SK-N-SH treated with all-trans-retinoic acid at 6 μM for 48 hours (cell line): ENCODE measurements at regions not wholly inside any gene's neighbourhood (a gene's known extent, or its start where the extent isn't known, plus 50 kb on each side); places are given as distances from the start of the nearest gene placed in this dataset.
"Not testable (repeated sequence)": the region's sequence is repeated elsewhere in the genome, so short reads cannot be mapped to it uniquely, and the experiment has no call there.

Source experiments
- ARNTL ChIP-seq: fragments of 450-650 bp; formaldehyde crosslinking; IDR thresholded peaks from 2 replicates; pipeline ENCODE4 v1.5.0; 2020; ENCODE audit warnings: low read depth, mild to moderate bottlenecking, moderate library complexity, borderline replicate concordance
- BACH2 ChIP-seq: fragments of 250-450 bp; sonication (Bioruptor Pico); IDR thresholded peaks from 2 replicates; pipeline ENCODE4 v1.9.0; 2021; ENCODE audit warnings: mild to moderate bottlenecking, borderline replicate concordance
- ESRRG ChIP-seq: fragments of 250-450 bp; sonication (Bioruptor Pico); IDR thresholded peaks from 2 replicates; pipeline ENCODE4 v1.6.1; 2021; ENCODE audit warnings: mild to moderate bottlenecking
- RARB ChIP-seq: fragments of 250-450 bp; sonication (Bioruptor Pico); IDR thresholded peaks from 2 replicates; pipeline ENCODE4 v1.8.0; 2021; ENCODE audit warnings: mild to moderate bottlenecking, moderate library complexity
- SNAI2 ChIP-seq: fragments of 250-450 bp; sonication (Bioruptor Pico); IDR thresholded peaks from 2 replicates; pipeline ENCODE4 v1.5.0; 2020; ENCODE audit warnings: mild to moderate bottlenecking, moderate library complexity
- ZC3H10 ChIP-seq: fragments of 250-450 bp; sonication (Bioruptor Pico); IDR thresholded peaks from 2 replicates; pipeline ENCODE4 v1.5.1; 2021; ENCODE audit warnings: mild to moderate bottlenecking, moderate library complexity
- ZFP3 ChIP-seq: fragments of 250-450 bp; sonication (Bioruptor Pico); IDR thresholded peaks from 2 replicates; pipeline ENCODE4 v1.5.0; 2020; ENCODE audit warnings: mild to moderate bottlenecking, moderate library complexity
- ZFP30 ChIP-seq: fragments of 450-650 bp; formaldehyde crosslinking; IDR thresholded peaks from 2 replicates; pipeline ENCODE4 v1.5.0; 2022; ENCODE audit warnings: mild to moderate bottlenecking, moderate library complexity
- ZNF565 ChIP-seq: fragments of 450-650 bp; formaldehyde crosslinking; conservative IDR thresholded peaks from 2 replicates; pipeline ENCODE4 v1.5.0; 2020; ENCODE audit warnings: low read depth, mild to moderate bottlenecking, moderate library complexity
- TF ChIP-seq, protein P1 (sequence below): fragments of 250-450 bp; sonication (Bioruptor Pico); IDR thresholded peaks from 2 replicates; pipeline ENCODE4 v1.8.0; 2020; ENCODE audit warnings: mild to moderate bottlenecking, moderate library complexity, borderline replicate concordance
- TF ChIP-seq, protein P2 (sequence below): fragments of 250-450 bp; sonication (Bioruptor Pico); IDR thresholded peaks from 2 replicates; pipeline ENCODE4 v1.5.1; 2020; ENCODE audit warnings: low read depth, mild to moderate bottlenecking, moderate library complexity
- TF ChIP-seq, protein P3 (sequence below): fragments of 250-450 bp; sonication (Bioruptor Pico); IDR thresholded peaks from 2 replicates; pipeline ENCODE4 v1.8.0; 2021; ENCODE audit warnings: low read depth, mild to moderate bottlenecking, moderate library complexity, borderline replicate concordance

DNA sequence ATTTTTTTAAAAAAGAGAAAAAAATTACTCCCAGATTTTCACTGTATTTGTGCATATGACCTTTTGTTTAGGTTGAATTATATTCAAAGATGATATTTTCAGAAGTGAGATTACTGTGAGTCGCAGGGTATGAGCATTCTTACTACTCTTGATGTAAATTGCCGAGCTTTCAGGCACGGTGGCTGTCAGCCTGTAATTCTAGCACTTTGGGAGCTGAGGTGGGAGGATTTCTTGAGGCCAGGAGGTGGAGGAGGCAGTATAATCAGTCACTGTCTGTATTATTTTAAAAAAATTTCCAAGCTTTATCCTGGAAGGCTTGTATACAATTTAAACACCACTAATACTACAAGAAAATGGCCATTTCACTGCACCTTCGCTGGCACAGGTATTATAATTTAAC is 145.1 kb downstream of the RALA start:
- TF ChIP-seq, protein P1, sequence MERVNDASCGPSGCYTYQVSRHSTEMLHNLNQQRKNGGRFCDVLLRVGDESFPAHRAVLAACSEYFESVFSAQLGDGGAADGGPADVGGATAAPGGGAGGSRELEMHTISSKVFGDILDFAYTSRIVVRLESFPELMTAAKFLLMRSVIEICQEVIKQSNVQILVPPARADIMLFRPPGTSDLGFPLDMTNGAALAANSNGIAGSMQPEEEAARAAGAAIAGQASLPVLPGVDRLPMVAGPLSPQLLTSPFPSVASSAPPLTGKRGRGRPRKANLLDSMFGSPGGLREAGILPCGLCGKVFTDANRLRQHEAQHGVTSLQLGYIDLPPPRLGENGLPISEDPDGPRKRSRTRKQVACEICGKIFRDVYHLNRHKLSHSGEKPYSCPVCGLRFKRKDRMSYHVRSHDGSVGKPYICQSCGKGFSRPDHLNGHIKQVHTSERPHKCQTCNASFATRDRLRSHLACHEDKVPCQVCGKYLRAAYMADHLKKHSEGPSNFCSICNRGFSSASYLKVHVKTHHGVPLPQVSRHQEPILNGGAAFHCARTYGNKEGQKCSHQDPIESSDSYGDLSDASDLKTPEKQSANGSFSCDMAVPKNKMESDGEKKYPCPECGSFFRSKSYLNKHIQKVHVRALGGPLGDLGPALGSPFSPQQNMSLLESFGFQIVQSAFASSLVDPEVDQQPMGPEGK (CRISPR knock-in tag): not testable (repeated sequence)
- TF ChIP-seq ESRRG (CRISPR knock-in tag); ZFP3 (CRISPR knock-in tag); ZFP30; SNAI2; ARNTL (CRISPR knock-in tag); BACH2 (CRISPR knock-in tag); ZNF565 (CRISPR knock-in tag); ZC3H10 (CRISPR knock-in tag); RARB (CRISPR knock-in tag): not testable (repeated sequence)
- TF ChIP-seq, protein P2, sequence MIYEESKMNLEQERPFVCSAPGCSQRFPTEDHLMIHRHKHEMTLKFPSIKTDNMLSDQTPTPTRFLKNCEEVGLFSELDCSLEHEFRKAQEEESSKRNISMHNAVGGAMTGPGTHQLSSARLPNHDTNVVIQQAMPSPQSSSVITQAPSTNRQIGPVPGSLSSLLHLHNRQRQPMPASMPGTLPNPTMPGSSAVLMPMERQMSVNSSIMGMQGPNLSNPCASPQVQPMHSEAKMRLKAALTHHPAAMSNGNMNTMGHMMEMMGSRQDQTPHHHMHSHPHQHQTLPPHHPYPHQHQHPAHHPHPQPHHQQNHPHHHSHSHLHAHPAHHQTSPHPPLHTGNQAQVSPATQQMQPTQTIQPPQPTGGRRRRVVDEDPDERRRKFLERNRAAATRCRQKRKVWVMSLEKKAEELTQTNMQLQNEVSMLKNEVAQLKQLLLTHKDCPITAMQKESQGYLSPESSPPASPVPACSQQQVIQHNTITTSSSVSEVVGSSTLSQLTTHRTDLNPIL (CRISPR knock-in tag): not testable (repeated sequence)
- TF ChIP-seq, protein P3, sequence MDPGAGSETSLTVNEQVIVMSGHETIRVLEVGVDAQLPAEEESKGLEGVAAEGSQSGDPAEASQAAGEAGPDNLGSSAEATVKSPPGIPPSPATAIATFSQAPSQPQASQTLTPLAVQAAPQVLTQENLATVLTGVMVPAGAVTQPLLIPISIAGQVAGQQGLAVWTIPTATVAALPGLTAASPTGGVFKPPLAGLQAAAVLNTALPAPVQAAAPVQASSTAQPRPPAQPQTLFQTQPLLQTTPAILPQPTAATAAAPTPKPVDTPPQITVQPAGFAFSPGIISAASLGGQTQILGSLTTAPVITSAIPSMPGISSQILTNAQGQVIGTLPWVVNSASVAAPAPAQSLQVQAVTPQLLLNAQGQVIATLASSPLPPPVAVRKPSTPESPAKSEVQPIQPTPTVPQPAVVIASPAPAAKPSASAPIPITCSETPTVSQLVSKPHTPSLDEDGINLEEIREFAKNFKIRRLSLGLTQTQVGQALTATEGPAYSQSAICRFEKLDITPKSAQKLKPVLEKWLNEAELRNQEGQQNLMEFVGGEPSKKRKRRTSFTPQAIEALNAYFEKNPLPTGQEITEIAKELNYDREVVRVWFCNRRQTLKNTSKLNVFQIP (CRISPR knock-in tag): not testable (repeated sequence)
